AG09319 (cell line): ENCODE measurements at regions not wholly inside any gene's neighbourhood (a gene's known extent, or its start where the extent isn't known, plus 50 kb on each side); places are given as distances from the start of the nearest gene placed in this dataset.
"Not testable (repeated sequence)": the region's sequence is repeated elsewhere in the genome, so short reads cannot be mapped to it uniquely, and the experiment has no call there.

Experiments used
- DNase-seq: peaks from one replicate; pipeline ENCODE4 v3.0.0-alpha.2; 2010; ENCODE audit warnings: low read depth; ENCODE audit errors: extremely low read depth
- TF ChIP-seq, protein P1 (sequence below): IDR thresholded peaks from 2 replicates; pipeline ENCODE4 v1.5.1; 2011; ENCODE audit warnings: low read depth, mild to moderate bottlenecking, inconsistent platforms, low read length, moderate library complexity

- no peak for DNase-seq
- TF ChIP-seq, protein P1, sequence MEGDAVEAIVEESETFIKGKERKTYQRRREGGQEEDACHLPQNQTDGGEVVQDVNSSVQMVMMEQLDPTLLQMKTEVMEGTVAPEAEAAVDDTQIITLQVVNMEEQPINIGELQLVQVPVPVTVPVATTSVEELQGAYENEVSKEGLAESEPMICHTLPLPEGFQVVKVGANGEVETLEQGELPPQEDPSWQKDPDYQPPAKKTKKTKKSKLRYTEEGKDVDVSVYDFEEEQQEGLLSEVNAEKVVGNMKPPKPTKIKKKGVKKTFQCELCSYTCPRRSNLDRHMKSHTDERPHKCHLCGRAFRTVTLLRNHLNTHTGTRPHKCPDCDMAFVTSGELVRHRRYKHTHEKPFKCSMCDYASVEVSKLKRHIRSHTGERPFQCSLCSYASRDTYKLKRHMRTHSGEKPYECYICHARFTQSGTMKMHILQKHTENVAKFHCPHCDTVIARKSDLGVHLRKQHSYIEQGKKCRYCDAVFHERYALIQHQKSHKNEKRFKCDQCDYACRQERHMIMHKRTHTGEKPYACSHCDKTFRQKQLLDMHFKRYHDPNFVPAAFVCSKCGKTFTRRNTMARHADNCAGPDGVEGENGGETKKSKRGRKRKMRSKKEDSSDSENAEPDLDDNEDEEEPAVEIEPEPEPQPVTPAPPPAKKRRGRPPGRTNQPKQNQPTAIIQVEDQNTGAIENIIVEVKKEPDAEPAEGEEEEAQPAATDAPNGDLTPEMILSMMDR = no peak
Measured at GRCh38 chr1:78726686-78727085, 77.1 kb downstream of the IFI44 start.

DNA sequence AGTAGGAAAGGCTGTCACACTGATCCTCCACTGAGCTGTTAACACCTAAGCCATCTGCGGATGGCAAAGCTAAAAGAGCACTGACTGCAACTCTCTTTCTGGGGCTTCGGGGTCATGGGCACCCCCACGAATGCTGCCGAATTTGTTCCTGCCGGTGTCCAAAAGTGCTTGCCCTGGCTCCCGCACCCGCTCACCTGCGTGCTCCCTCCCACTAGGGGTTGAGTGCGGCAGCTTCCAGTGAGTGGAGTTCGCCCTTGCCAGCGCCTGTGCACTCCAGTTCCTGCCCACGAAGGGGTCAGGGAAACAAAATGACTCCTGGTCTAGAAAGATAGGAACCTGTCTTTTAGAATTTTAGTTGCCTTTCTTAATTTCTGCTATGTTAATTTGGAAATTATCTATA, 78.7 kb downstream of the IFI44 start:
- no peak for DNase-seq
- TF ChIP-seq, protein P1 = no peak

DNA sequence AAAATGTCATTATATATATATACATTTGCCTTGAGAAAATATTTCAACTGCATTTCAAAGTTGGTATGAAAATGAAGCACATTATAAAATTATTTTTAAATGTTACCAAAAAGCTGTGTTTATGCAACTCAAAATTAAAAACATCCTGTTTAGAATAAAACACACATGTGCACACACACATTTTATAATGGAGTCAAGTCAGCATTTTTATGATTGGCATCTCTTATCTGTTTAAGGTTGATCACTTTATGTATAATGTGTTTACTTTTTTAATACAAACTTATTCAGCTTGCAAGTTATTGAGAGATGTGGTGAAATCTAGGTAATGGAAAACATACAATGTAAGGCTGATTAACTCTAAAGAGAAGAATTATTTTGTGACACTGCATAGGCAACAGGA, 80.4 kb downstream of the IFI44 start:
- DNase-seq = no peak
- TF ChIP-seq, protein P1 = no peak

GRCh38 chr1:78731674-78732073, 82.0 kb downstream of the IFI44 start:
- no peak for DNase-seq
- TF ChIP-seq, protein P1 = no peak

- no peak for DNase-seq
- TF ChIP-seq, protein P1 = no peak
Measured at GRCh38 chr1:78737241-78737640, 87.6 kb downstream of the IFI44 start.

DNA sequence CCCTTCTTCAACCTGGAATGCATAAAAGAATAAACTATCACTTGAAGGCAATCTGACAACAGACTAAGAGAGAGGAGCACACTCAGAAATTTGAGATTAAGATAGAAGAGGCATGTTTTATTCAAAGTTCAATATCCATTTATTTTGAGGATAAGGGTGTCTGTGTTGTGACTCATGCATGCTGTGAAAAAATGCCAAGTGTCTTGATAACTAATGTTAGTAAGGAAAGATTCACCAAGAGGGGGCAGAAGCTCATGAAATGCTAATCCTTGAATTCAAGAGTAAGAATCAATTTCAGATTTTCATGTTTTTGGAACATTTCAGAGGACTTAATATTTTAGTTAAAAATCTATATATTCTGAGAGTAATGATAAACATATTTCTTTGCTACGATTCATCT, 94.0 kb downstream of the IFI44 start:
- TF ChIP-seq, protein P1 = no peak
- no peak for DNase-seq

- no peak for DNase-seq
- TF ChIP-seq, protein P1 = no peak
Measured at GRCh38 chr1:78745111-78745510, 95.5 kb downstream of the IFI44 start.

- not testable (repeated sequence) for DNase-seq
Measured at GRCh38 chr1:78753679-78754078, 104.0 kb downstream of the IFI44 start.
